ENCODE measurements at regions not wholly inside any gene's neighbourhood (a gene's known extent, or its start where the extent isn't known, plus 50 kb on each side); places are given as distances from the start of the nearest gene placed in this dataset.
"Not testable (repeated sequence)": the region's sequence is repeated elsewhere in the genome, so short reads cannot be mapped to it uniquely, and the experiment has no call there.

DNA sequence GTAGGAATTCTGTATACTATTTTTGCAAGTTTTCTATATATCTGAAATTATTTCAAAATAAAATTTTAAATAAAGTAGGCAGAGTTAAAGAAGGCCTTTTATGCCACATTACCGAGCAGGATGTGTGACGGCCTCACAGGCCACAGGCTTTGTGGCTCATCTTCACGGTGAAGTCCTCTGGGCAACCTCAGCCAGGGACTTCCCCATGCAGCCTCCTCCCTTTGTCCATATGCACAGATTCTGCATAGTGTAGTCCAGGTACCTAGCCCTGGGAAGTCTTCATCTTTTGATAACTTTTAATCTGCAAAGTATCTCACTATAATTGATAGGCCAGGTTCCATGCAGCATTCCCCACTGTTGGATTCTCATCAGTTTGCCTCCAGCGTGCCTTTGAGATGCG, 62.8 kb downstream of the ARHGAP11B start:
- not testable (repeated sequence) for H3K4me3 Mint-ChIP-seq; H3K27ac Mint-ChIP-seq; H3K4me1 Mint-ChIP-seq; H3K9me3 Mint-ChIP-seq; H3K27me3 Mint-ChIP-seq (ENCODE audit: low read depth); H3K36me3 Mint-ChIP-seq (ENCODE audit: low read depth)

DNA sequence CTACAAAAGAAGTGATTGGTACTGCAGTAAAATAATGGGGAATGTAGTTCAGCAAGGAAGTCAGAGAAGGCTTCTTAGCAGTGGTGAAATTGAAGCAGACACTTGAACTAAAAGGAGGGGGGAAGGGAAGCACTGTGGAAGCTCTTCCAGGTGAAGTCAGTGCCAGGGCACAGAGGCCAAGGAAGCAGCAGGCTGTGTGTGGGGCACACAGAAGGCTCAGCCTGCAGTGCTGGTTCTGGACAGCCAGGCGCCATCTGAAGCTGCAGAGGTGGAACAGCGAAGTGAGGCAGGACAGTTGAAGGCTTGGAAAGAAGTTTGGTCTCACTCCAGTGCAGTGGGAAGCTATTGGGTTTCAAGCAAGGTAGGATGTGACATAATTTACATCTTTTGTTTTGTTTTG, 64.2 kb downstream of the ARHGAP11B start:
- H3K27me3 Mint-ChIP-seq (ENCODE audit: low read depth); H3K36me3 Mint-ChIP-seq (ENCODE audit: low read depth); H3K4me1 Mint-ChIP-seq; H3K4me3 Mint-ChIP-seq; H3K9me3 Mint-ChIP-seq; H3K27ac Mint-ChIP-seq: not testable (repeated sequence)

DNA sequence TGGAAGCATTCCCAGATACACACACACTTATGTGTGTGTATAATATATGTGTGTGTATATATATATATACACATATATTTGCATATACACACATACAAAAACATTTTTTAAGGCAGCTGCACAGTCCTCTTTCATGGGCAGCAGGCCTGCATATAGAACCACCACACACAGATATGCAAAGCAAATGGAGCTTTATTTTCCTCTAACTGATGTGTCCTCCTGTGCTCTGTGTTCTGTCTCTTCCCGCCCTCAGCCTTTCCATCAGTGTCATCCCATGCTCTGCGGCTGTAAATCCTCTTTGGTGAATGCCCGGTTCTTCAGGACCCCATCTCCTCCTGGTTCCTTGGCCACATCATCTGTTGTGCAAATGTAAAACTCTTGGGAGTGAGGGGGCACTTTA, 69.9 kb downstream of the ARHGAP11B start:
- not testable (repeated sequence) for H3K27ac Mint-ChIP-seq; H3K36me3 Mint-ChIP-seq (ENCODE audit: low read depth); H3K4me3 Mint-ChIP-seq; H3K27me3 Mint-ChIP-seq (ENCODE audit: low read depth); H3K4me1 Mint-ChIP-seq; H3K9me3 Mint-ChIP-seq

DNA sequence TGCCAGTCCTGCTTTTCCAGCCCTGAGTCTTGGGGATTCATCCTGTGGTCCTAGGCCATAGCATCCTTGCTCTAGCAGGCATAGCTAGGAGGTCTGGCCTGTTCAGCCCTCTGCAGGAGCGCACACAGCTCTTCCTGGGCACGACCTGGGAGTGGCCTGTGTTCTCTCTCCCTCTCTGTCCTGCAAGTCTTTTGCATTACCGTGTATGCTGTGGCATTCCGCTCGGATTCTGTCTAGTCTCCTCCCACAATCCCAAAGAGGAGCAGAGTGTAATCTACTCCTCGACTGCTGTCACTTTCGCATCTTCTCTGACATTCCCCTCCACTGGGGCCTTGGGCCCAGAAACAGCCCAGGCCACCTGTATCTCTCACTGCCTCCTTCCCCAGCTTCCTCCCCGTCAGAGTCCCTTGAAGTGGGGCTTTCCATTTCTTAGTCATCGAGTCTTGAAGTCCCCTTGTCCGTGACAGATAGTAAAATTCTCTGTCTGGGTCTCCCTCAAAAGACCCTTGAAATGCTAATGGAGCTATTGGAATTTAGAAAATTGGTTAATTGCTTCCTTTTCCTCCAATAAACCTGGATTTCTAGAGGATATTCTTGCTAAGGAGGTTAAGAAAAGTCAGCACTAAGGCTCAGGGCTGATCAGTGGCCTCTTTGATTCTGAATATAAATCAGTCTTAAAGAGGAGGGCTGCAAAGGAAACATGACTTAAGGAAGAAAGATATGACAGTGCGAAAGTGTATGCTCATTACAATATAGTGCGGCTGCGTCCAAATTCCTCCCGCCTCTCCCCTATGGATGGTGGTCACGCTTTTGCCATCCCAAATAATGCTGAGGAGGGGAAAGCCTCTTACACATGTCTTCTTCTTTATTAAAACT, 70.7 kb downstream of the ARHGAP11B start:
- not testable (repeated sequence) for H3K27ac Mint-ChIP-seq; H3K27me3 Mint-ChIP-seq (ENCODE audit: low read depth); H3K36me3 Mint-ChIP-seq (ENCODE audit: low read depth); H3K9me3 Mint-ChIP-seq; H3K4me3 Mint-ChIP-seq; H3K4me1 Mint-ChIP-seq

DNA sequence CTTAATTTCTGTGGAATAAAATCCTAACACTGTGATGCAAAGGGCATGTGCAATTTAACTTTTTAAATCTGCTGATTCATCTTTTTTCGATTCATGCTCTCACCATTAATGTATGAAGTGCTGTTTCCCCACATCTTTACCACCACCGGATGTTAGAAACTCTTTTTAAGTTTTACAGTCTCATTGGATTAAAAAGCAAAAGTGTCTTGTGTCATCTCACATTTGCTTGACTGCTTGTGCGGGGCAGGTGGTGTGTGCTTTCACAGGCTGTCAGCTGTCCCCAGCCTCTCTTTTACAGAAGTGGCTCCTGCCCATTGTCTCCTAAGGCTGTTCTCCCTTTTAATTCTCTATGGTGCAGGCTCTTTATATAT, 71.4 kb downstream of the ARHGAP11B start:
- H3K36me3 Mint-ChIP-seq (ENCODE audit: low read depth); H3K4me1 Mint-ChIP-seq; H3K9me3 Mint-ChIP-seq; H3K27ac Mint-ChIP-seq; H3K4me3 Mint-ChIP-seq; H3K27me3 Mint-ChIP-seq (ENCODE audit: low read depth): not testable (repeated sequence)

GRCh38 chr15:30700006-30700597, 74.2 kb downstream of the ARHGAP11B start:
- not testable (repeated sequence) for H3K9me3 Mint-ChIP-seq; H3K27ac Mint-ChIP-seq; H3K27me3 Mint-ChIP-seq (ENCODE audit: low read depth); H3K4me1 Mint-ChIP-seq; H3K4me3 Mint-ChIP-seq; H3K36me3 Mint-ChIP-seq (ENCODE audit: low read depth)

DNA sequence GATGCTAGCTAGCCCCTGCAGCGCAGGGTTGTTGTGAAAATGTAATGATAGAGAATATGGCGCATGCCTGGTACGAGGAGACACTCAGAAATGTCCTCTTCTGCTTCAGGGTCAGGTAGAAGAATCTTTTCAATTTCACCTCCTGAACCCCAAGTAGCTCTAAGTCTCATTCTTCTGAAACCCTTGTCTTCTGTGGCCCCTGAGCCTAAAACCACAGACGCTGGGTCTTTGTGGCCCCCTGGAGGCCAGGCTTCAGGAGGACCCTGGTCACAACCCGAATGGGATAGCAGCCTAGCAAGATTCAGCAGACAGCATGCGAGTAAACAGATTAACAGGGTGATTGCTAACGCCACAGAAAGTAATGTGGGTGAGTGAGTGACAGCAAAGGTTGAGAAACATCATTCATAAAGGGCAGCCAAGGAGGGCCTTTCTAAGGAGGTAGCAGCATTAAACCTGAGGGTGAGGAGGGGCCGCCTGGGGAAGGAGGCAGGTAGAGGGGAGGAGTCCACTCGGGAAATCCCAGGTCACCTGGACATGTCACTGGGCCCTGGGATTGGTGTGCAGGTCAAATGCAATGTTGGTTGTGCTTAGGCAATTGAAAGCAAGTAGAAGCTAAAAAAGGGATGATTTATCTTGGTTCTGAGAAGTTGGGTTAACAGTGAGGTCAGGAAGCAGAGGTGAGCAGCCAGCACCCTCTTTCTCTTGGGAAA, 82.2 kb downstream of the ARHGAP11B start:
- not testable (repeated sequence) for H3K4me1 Mint-ChIP-seq; H3K4me3 Mint-ChIP-seq; H3K36me3 Mint-ChIP-seq (ENCODE audit: low read depth); H3K9me3 Mint-ChIP-seq; H3K27ac Mint-ChIP-seq; H3K27me3 Mint-ChIP-seq (ENCODE audit: low read depth)

DNA sequence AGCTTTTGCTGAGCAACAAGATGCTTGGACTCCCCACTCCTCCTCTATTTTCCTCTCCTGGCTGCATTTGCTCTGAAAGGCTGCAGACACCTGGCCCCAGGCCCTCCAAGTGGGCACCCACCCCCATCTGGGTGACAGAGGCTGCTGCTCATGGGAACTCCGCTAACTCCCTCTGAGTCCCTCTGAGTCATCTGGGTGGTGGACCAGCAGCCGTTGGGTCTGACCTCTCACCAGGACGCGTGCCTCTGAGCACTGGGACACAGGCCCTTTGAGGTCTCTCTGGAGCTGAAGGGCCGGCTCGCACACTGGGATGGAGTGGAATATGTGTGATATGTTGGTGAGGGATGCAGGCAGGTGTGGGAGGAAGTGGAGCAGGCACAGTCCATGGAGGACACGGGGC, 82.9 kb downstream of the ARHGAP11B start:
- not testable (repeated sequence) for H3K9me3 Mint-ChIP-seq; H3K36me3 Mint-ChIP-seq (ENCODE audit: low read depth); H3K27me3 Mint-ChIP-seq (ENCODE audit: low read depth); H3K4me3 Mint-ChIP-seq; H3K4me1 Mint-ChIP-seq; H3K27ac Mint-ChIP-seq

GRCh38 chr15:30718038-30718643, 92.2 kb downstream of the ARHGAP11B start:
- not testable (repeated sequence) for H3K36me3 Mint-ChIP-seq (ENCODE audit: low read depth); H3K27me3 Mint-ChIP-seq (ENCODE audit: low read depth); H3K4me1 Mint-ChIP-seq; H3K9me3 Mint-ChIP-seq
- H3K27ac Mint-ChIP-seq: peak overlapping the region in 2 of 3 experiments; percentile 28 to 89
- peak overlapping the region in 1 of 3 experiments; percentile 31 for H3K4me3 Mint-ChIP-seq

DNA sequence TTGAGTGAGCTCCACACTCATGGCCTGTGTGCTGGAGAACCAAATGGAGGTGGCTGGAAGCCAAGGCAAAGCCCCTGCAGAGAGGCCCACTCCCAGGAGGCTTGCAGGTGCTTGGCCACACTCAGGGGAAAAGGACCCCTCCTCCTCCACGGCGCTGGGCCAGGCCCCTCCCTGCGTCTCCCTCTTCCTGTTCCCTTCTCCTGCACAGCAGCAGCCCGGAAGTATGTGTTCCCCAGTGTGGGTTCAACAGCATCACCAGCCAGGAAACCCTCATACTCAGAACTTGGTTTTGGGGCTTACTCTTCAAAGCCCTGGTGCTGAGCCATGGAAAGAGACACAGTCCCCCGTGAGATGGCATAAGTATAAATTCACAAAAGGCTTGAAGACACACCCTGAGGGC, 93.4 kb downstream of the ARHGAP11B start:
- H3K4me1 Mint-ChIP-seq; H3K4me3 Mint-ChIP-seq; H3K27ac Mint-ChIP-seq; H3K27me3 Mint-ChIP-seq (ENCODE audit: low read depth); H3K9me3 Mint-ChIP-seq: not testable (repeated sequence)
- H3K36me3 Mint-ChIP-seq (ENCODE audit: low read depth): peaks cover 15% of the 10 kb centered on the region

DNA sequence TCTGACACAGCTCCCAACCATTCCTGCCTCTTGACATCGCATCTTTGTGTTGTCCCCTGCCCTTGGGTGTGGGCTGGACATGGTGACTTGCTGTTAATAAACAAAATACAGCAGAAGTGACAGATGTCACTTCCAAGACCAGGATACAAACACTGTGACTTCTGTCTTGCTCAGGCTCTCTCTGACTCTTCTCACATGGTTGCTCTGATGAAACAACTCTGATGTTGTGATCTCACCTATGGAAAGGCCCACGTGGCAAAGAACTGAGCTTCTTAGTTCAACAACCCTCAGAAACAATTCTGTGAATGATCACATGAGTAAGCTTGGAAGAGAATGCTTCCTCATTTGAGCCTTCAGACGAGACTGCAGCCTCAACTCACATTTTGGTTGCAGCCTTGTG, 94.9 kb downstream of the ARHGAP11B start:
- H3K4me3 Mint-ChIP-seq; H3K27ac Mint-ChIP-seq; H3K4me1 Mint-ChIP-seq; H3K9me3 Mint-ChIP-seq; H3K27me3 Mint-ChIP-seq (ENCODE audit: low read depth): not testable (repeated sequence)
- H3K36me3 Mint-ChIP-seq (ENCODE audit: low read depth): peaks cover 23% of the 10 kb centered on the region

DNA sequence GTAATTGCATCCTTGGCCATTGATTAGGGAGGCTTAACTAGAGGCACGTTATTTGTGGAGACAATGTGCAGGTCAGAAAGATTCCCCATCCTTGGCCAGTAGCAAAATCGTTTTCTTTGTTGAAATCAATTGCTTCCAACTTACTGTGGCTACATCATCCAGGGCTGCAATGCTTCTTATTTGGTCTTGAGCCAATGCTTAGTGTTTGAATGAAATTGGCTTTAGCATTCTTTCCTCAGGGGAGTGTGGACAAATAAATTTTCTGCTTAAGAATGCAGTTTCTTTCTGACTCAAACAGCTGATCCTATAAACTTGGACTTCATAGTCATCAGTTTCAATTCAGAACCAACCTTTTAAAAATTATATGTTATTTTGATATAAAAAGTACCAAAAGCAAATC, 95.6 kb downstream of the ARHGAP11B start:
- not testable (repeated sequence) for H3K4me1 Mint-ChIP-seq; H3K9me3 Mint-ChIP-seq; H3K4me3 Mint-ChIP-seq; H3K27me3 Mint-ChIP-seq (ENCODE audit: low read depth)
- Mint-ChIP-seq H3K36me3 (ENCODE audit: low read depth) (peaks cover 30% of the 10 kb centered on the region), H3K27ac (peak overlapping the region in 1 of 3 experiments; percentile 50)

DNA sequence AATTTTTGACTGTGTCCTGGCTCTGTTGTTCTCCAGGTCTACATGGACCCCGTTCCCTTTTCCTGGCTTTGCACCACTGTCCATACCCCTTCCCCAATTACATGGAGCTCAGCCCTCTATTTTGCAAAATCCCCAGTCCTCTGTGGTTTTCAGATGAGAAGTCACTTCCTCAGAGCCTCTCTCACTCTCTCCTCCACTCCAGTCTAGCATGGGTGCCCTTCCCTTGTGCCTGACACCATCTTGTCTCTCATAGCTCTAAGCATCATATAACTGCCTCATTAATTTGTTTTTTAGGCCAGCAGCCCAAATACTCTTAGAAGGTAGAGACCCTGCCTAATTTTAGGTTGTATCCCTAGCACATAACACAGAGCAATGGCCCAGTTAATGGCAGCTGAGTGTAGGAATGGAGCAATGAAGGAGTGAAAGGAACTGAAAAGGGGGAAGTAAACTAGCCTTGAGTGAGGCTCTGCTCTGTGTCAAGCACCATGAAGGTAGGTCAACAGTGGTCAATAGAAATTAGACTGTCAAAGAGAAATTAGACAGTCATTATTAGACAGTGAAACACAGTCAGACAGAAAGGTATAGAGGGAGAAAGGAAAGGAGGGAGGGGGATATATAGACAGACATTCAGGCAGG, 97.7 kb downstream of the ARHGAP11B start:
- H3K4me3 Mint-ChIP-seq; H3K27me3 Mint-ChIP-seq (ENCODE audit: low read depth); H3K4me1 Mint-ChIP-seq; H3K27ac Mint-ChIP-seq; H3K9me3 Mint-ChIP-seq: not testable (repeated sequence)
- H3K36me3 Mint-ChIP-seq (ENCODE audit: low read depth): peaks cover 36% of the 10 kb centered on the region

- not testable (repeated sequence) for H3K27ac Mint-ChIP-seq
Observed at GRCh38 chr15:30729880-30730590, 104.1 kb downstream of the ARHGAP11B start.

More at GRCh38 chr15:30729880-30730590, 104.1 kb downstream of the ARHGAP11B start:
- H3K36me3 Mint-ChIP-seq (ENCODE audit: low read depth): peaks cover 63% of the 10 kb centered on the region
- not testable (repeated sequence) for H3K4me3 Mint-ChIP-seq; H3K4me1 Mint-ChIP-seq; H3K27me3 Mint-ChIP-seq (ENCODE audit: low read depth); H3K9me3 Mint-ChIP-seq
